ENCODE measurements at regions not wholly inside any gene's neighbourhood (a gene's known extent, or its start where the extent isn't known, plus 50 kb on each side); places are given as distances from the start of the nearest gene placed in this dataset.
A peak's percentile ranks its signal among the peaks of the same experiment; 100 is the strongest.

DNA sequence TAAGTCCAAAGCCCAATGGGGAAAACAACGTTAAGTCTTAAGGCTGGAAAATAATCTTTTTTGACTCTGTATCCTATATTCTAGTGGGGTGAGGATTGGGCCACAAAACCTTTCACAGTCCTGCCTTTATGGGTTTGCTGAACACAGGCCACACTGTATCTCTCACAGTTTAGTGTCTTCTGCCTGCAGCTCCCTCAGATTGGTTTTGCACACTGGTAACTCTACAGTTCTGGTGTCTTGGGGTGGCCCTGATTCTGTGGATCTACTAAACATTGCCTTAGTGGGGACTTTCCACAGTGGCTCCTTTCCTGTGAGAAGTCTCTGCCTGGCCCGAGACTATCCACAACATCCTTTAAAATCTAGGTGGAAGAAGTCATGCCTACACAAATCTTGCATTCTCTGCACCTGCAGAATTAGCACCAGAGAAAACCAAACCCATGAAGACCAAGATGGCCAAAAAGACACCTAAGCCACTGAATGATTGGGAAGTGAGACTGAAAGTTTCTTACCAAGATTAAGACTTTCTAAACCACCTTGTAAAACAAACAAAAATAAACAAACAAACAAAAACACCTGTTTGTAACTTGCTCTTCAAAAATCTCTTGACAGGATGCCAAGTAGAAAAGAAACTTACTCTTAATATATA is 150.4 kb upstream of the PCDH10 start:
- Mint-ChIP-seq H3K27ac (ENCODE audit: unreplicated experiment) (no peak overlapping the region), H3K27me3 (ENCODE audit: low read depth) (no peaks in the 10 kb centered on the region), H3K36me3 (ENCODE audit: low read depth) (no peaks in the 10 kb centered on the region), H3K4me3 (ENCODE audit: unreplicated experiment) (no peak overlapping the region), H3K9me3 (ENCODE audit: low read depth) (peaks cover 7% of the 10 kb centered on the region), H3K4me1 (ENCODE audit: low read depth) (peaks cover 12% of the 10 kb centered on the region)
- no peak for DNase-seq (ENCODE audit: low spot score)
- TF ChIP-seq, protein P1, sequence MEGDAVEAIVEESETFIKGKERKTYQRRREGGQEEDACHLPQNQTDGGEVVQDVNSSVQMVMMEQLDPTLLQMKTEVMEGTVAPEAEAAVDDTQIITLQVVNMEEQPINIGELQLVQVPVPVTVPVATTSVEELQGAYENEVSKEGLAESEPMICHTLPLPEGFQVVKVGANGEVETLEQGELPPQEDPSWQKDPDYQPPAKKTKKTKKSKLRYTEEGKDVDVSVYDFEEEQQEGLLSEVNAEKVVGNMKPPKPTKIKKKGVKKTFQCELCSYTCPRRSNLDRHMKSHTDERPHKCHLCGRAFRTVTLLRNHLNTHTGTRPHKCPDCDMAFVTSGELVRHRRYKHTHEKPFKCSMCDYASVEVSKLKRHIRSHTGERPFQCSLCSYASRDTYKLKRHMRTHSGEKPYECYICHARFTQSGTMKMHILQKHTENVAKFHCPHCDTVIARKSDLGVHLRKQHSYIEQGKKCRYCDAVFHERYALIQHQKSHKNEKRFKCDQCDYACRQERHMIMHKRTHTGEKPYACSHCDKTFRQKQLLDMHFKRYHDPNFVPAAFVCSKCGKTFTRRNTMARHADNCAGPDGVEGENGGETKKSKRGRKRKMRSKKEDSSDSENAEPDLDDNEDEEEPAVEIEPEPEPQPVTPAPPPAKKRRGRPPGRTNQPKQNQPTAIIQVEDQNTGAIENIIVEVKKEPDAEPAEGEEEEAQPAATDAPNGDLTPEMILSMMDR (IDR thresholded peaks at IDR 0.05), result no peak

- peaks cover 12% of the 10 kb centered on the region for H3K4me1 Mint-ChIP-seq (ENCODE audit: low read depth)
- no peaks in the 10 kb centered on the region for H3K27me3 Mint-ChIP-seq (ENCODE audit: low read depth)
- DNase-seq (ENCODE audit: low spot score), result no peak
- peak overlapping the region; percentile 71 for H3K27ac Mint-ChIP-seq (ENCODE audit: unreplicated experiment)
- TF ChIP-seq, protein P1 (IDR thresholded peaks at IDR 0.05), result no peak
- H3K4me3 Mint-ChIP-seq (ENCODE audit: unreplicated experiment), result no peak overlapping the region
- H3K36me3 Mint-ChIP-seq (ENCODE audit: low read depth), result no peaks in the 10 kb centered on the region
- H3K9me3 Mint-ChIP-seq (ENCODE audit: low read depth), result peaks cover 7% of the 10 kb centered on the region
These were observed 149.1 kb upstream of the PCDH10 start for GRCh38 chr4:133000012-133000411.

DNA sequence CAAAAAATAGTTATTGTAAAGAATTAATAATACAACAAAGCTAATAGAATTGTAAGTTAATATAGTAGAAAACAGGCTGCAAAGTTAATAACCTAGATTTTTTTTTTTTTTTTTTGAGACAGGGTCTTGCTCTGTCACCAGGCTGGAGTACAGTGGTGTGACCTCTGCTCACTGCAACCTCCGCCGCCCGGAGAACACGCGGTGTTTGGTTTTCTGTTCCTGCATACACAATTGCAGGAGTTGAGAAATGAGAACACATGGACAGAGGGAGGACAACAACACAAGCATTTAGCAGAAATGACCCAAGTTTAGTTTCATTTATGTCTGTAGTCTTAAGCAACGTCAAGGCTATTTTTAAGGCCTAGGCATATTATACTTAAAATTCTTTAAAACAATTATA is 145.9 kb upstream of the PCDH10 start:
- H3K4me1 Mint-ChIP-seq (ENCODE audit: low read depth), result peaks cover 12% of the 10 kb centered on the region
- DNase-seq (ENCODE audit: low spot score), result no peak
- peaks cover 5% of the 10 kb centered on the region for H3K9me3 Mint-ChIP-seq (ENCODE audit: low read depth)
- no peaks in the 10 kb centered on the region for H3K27me3 Mint-ChIP-seq (ENCODE audit: low read depth)
- TF ChIP-seq, protein P1 (IDR thresholded peaks at IDR 0.05), result no peak
- H3K36me3 Mint-ChIP-seq (ENCODE audit: low read depth), result no peaks in the 10 kb centered on the region
- H3K27ac Mint-ChIP-seq (ENCODE audit: unreplicated experiment), result no peak overlapping the region
- no peak overlapping the region for H3K4me3 Mint-ChIP-seq (ENCODE audit: unreplicated experiment)

- H3K36me3 Mint-ChIP-seq (ENCODE audit: low read depth), result peaks cover 2% of the 10 kb centered on the region
- H3K4me3 Mint-ChIP-seq (ENCODE audit: unreplicated experiment), result no peak overlapping the region
- H3K9me3 Mint-ChIP-seq (ENCODE audit: low read depth), result peaks cover 9% of the 10 kb centered on the region
- DNase-seq (ENCODE audit: low spot score), result no peak
- H3K27ac Mint-ChIP-seq (ENCODE audit: unreplicated experiment), result no peak overlapping the region
- no peaks in the 10 kb centered on the region for H3K4me1 Mint-ChIP-seq (ENCODE audit: low read depth)
- no peaks in the 10 kb centered on the region for H3K27me3 Mint-ChIP-seq (ENCODE audit: low read depth)
- TF ChIP-seq, protein P1 (IDR thresholded peaks at IDR 0.05), result no peak
These were observed 134.5 kb upstream of the PCDH10 start for GRCh38 chr4:133014473-133015135.

DNA sequence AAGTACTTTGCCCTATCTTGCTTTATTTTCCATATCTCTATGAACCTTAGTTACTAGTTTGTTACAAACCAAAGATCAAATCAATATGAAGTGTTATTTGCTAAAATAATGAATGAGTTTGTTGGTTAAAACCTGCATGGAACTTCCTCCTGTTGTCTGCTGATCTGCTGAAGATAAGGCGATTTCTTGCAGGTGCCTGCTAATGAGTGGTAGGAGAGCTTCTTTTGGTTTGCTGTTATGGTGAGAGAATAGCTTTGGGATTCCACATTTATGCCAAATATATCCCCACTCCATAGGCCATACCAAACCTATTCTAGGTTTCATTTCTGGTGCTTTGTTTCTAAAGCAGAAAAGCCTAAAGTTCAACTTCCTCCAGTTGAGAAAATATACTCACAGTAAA is 103.8 kb upstream of the PCDH10 start:
- Mint-ChIP-seq H3K4me3 (ENCODE audit: unreplicated experiment) (no peak overlapping the region), H3K36me3 (ENCODE audit: low read depth) (peaks cover 3% of the 10 kb centered on the region), H3K27me3 (ENCODE audit: low read depth) (peaks cover 2% of the 10 kb centered on the region), H3K27ac (ENCODE audit: unreplicated experiment) (no peak overlapping the region), H3K9me3 (ENCODE audit: low read depth) (peaks cover 17% of the 10 kb centered on the region), H3K4me1 (ENCODE audit: low read depth) (no peaks in the 10 kb centered on the region)
- DNase-seq (ENCODE audit: low spot score), result no peak
- TF ChIP-seq, protein P1 (IDR thresholded peaks at IDR 0.05), result no peak
